ENCODE measurements at regions not wholly inside any gene's neighbourhood (a gene's known extent, or its start where the extent isn't known, plus 50 kb on each side); places are given as distances from the start of the nearest gene placed in this dataset.
"Not testable (repeated sequence)": the region's sequence is repeated elsewhere in the genome, so short reads cannot be mapped to it uniquely, and the experiment has no call there.

DNA sequence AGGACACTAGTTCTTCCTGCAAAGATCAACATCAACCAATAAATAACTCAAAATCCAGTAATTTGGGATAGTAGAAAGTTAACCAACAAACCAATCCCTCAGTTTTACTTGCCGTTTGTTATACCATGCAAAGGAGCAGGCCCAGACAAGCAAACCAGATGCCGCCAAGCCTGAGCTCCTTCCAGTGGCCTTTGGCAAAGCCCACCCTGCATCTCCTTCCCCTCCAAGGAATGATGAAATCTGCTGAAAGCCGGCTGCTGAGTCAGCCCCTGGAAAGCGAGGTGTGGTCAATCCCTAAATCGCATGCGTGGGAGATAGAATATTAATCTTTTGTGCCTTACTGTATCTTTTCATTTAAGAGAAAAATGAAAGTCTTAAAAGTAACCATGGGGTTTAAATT, 135.7 kb upstream of the VOPP1 start:
- WGBS, 2 donors: 83 to 84% methylated on average over 6 of the region's 6 CpGs
- H3K27ac ChIP-seq; intact Hi-C loops (cut with DNase I); H3K9me3 ChIP-seq; H3K4me3 ChIP-seq; H3K4me1 ChIP-seq; ATAC-seq; H3K27me3 ChIP-seq; H3K36me3 ChIP-seq (replicated peaks in 1 of 2; ENCODE audit: insufficient read depth in 1 of 2, low read depth in 2 of 2): not testable (repeated sequence)
- DNase-seq: peak in 1 of 4 donors; percentile 12

- ATAC-seq; DNase-seq; H3K4me1 ChIP-seq; H3K9me3 ChIP-seq; H3K4me3 ChIP-seq; H3K27ac ChIP-seq; intact Hi-C loops (cut with DNase I); H3K36me3 ChIP-seq (replicated peaks in 1 of 2; ENCODE audit: insufficient read depth in 1 of 2, low read depth in 2 of 2); H3K27me3 ChIP-seq: not testable (repeated sequence)
- 29 to 57% methylated on average over 1 of the region's 3 CpGs for WGBS, 2 donors
These were observed 135.1 kb upstream of the VOPP1 start for GRCh38 chr7:55707410-55707809.

DNA sequence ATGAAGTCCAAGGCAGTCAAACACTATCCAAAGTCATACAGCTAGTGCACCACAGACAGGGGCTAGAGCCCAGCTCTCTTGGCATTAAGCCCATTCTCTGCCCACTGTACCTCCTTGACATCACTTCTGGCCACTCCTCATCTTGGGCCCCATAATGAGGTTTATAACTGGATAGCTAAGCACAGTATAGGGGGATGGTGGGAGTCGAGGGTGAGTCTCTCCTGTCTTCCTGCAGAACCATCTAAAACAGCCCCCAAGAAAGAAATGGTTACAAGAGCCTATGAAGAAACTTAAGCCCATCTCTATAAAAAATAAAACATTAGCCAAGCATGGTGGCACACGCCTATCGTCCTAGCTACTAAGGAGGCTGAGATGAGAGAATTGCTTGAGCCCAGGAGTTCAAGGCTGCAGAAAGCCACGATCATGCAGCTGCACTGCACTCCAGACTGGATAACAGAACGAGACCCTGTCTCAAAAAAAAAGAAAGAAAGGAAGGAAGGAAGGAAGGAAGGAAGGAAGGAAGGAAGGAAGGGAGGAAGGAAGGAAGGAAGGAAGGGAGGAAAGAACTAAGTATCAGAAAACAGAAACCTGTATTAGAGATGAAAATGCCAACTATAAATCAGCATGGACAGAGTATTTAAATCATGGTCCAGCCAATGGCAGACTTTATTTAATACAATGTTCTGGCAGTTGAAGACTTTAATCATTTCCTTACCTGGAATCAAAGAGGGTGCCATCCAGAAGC, 134.3 kb upstream of the VOPP1 start:
- H3K4me1 ChIP-seq; intact Hi-C loops (cut with DNase I); ATAC-seq; H3K9me3 ChIP-seq; H3K36me3 ChIP-seq (replicated peaks in 1 of 2; ENCODE audit: insufficient read depth in 1 of 2, low read depth in 2 of 2); H3K27ac ChIP-seq; H3K27me3 ChIP-seq; DNase-seq; H3K4me3 ChIP-seq: not testable (repeated sequence)
- WGBS, 2 donors: 67 to 75% methylated on average over 3 of the region's 5 CpGs

- WGBS, 2 donors: 82 to 83% methylated on average over 5 of the region's 5 CpGs
- H3K4me3 ChIP-seq; H3K27me3 ChIP-seq; H3K27ac ChIP-seq; ATAC-seq; DNase-seq; H3K9me3 ChIP-seq; intact Hi-C loops (cut with DNase I); H3K4me1 ChIP-seq; H3K36me3 ChIP-seq (replicated peaks in 1 of 2; ENCODE audit: insufficient read depth in 1 of 2, low read depth in 2 of 2): not testable (repeated sequence)
These were observed 133.6 kb upstream of the VOPP1 start for GRCh38 chr7:55705728-55706450.

DNA sequence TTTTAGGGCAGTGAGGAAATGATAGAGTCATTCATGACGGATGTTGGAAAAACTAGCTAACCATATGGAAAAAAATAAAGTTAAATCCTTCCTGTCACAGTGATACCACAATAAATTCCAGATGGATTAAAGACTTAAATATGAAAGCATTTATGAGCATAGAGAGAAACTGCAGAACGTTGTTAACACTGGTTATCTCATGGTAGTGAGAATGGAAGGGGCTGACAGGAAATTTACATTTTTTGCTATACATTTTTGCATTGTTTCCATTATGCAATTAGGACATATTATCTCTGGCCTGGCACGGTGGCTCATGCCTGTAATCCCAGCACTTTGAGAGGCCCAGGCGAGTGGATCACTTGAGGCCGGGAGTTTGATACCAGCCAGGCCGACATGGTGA, 130.5 kb upstream of the VOPP1 start:
- H3K27me3 ChIP-seq; intact Hi-C loops (cut with DNase I): not testable (repeated sequence)
- WGBS, 2 donors: 84 to 86% methylated on average over 6 of the region's 6 CpGs

GRCh38 chr7:55699450-55699842, 127.1 kb upstream of the VOPP1 start:
- H3K4me3 ChIP-seq; intact Hi-C loops (cut with DNase I); H3K9me3 ChIP-seq; DNase-seq; H3K27me3 ChIP-seq; H3K4me1 ChIP-seq; H3K36me3 ChIP-seq (replicated peaks in 1 of 2; ENCODE audit: insufficient read depth in 1 of 2, low read depth in 2 of 2); ATAC-seq; H3K27ac ChIP-seq: not testable (repeated sequence)
- WGBS, 2 donors: 85 to 100% methylated on average over 2 to 5 of the region's 5 CpGs

More for the DNA sequence above, 130.5 kb upstream of the VOPP1 start:
- H3K36me3 ChIP-seq (replicated peaks in 1 of 2; ENCODE audit: insufficient read depth in 1 of 2, low read depth in 2 of 2); H3K27ac ChIP-seq; H3K4me3 ChIP-seq; ATAC-seq; DNase-seq; H3K9me3 ChIP-seq; H3K4me1 ChIP-seq: not testable (repeated sequence)

DNA sequence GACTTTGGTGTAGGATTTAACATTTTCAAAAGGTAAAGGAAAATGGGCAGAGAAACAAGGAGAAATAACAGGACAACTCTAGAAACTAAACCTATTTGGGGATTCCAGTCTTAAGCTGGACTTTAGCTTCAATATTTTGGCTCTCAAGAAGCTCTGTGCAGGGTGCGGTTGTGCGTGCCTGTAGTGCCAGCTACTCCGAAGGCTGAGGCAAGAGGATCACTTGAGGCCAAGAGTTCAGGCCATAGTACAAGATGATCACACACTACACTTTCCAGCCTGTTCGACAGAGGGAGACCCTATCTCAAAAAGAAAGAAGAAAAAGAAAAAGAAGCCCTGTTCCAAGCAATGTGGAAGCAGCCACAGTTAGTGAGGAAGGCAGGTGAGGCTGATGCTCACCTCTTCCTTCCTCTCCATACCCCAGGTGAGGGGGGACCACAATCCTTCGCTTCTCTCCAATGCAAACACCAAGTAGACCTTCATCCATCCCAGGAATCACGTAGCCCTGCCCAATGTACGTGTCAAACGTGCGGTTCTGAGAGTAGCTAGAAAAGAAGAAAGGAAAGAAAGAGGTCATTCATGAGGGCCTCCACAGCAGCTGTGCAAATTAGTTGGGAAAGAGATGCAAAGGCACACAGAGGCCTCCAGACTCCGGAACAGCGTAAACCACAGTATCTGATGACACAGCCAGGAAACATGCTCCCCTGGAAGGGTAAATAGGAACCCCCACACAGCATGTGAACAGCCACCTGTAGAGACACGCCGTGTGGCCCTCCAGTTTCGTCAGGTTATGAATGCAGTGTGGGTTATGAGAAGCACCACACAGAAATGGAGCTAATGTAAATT, 126.5 kb upstream of the VOPP1 start:
- H3K27ac ChIP-seq; ATAC-seq; H3K4me3 ChIP-seq; H3K27me3 ChIP-seq; H3K9me3 ChIP-seq; intact Hi-C loops (cut with DNase I); H3K4me1 ChIP-seq; H3K36me3 ChIP-seq (replicated peaks in 1 of 2; ENCODE audit: insufficient read depth in 1 of 2, low read depth in 2 of 2): not testable (repeated sequence)
- 78 to 94% methylated on average over 8 to 12 of the region's 14 CpGs for WGBS, 2 donors
- DNase-seq: peak in 1 of 4 donors; percentile 54

GRCh38 chr7:55695893-55696701, 123.8 kb upstream of the VOPP1 start:
- 50 to 55% methylated on average over 4 to 5 of the region's 6 CpGs for WGBS, 2 donors
- H3K9me3 ChIP-seq; H3K4me1 ChIP-seq; H3K27me3 ChIP-seq; ATAC-seq; DNase-seq; intact Hi-C loops (cut with DNase I); H3K36me3 ChIP-seq (replicated peaks in 1 of 2; ENCODE audit: insufficient read depth in 1 of 2, low read depth in 2 of 2); H3K4me3 ChIP-seq: not testable (repeated sequence)
- peak overlapping the region in 1 of 4 donors; percentile 39 for H3K27ac ChIP-seq

- Histone ChIP-seq H3K4me1 (peaks cover 18% of the 10 kb centered on the region), H3K27ac (peak overlapping the region in 3 of 4 donors; percentile 41 to 56 (median 45))
- H3K9me3 ChIP-seq; H3K4me3 ChIP-seq; H3K27me3 ChIP-seq; intact Hi-C loops (cut with DNase I); H3K36me3 ChIP-seq (replicated peaks in 1 of 2; ENCODE audit: insufficient read depth in 1 of 2, low read depth in 2 of 2): not testable (repeated sequence)
- peak; percentile 89 for ATAC-seq
- WGBS, 2 donors: 7 to 32% methylated on average over 3 to 5 of the region's 5 CpGs
- DNase-seq: peak; percentile 20 to 65 (median 49)
These were observed 122.2 kb upstream of the VOPP1 start for GRCh38 chr7:55694484-55694883.

Data from body of pancreas (tissue), 4 donors.